H9 (cell line): ENCODE measurements at regions not wholly inside any gene's neighbourhood (a gene's known extent, or its start where the extent isn't known, plus 50 kb on each side); places are given as distances from the start of the nearest gene placed in this dataset.

Source experiments
- DNase-seq: peaks from one replicate; pipeline ENCODE4 v3.0.0-alpha.2; 2017
- H2AFZ ChIP-seq: one replicate; pipeline ENCODE4 v1.6.1; 2013; ENCODE audit warnings: mild to moderate bottlenecking, low read length, control low read depth, moderate library complexity
- H2AK5ac ChIP-seq: 2 replicates; pipeline ENCODE4 v1.6.1; 2013; ENCODE audit warnings: low read length, control low read depth, mixed read lengths; ENCODE audit not compliant: insufficient read length
- H2BK120ac ChIP-seq: one replicate; pipeline ENCODE4 v1.6.1; 2013; ENCODE audit warnings: low read depth, mild to moderate bottlenecking, low read length, control low read depth, inconsistent platforms; ENCODE audit not compliant: poor library complexity, severe bottlenecking
- H2BK12ac ChIP-seq: 2 replicates; pipeline ENCODE4 v1.6.1; 2013; ENCODE audit warnings: low read length, control low read depth, mixed read lengths, low read depth; ENCODE audit not compliant: insufficient read length
- H2BK15ac ChIP-seq: 2 replicates; pipeline ENCODE4 v1.6.1; 2013; ENCODE audit warnings: low read depth, low read length, control low read depth
- H2BK20ac ChIP-seq: one replicate; pipeline ENCODE4 v1.6.1; 2013; ENCODE audit warnings: low read depth, mild to moderate bottlenecking, low read length, control low read depth, inconsistent platforms; ENCODE audit not compliant: poor library complexity, severe bottlenecking
- H2BK5ac ChIP-seq: 2 replicates; pipeline ENCODE4 v1.6.1; 2013; ENCODE audit warnings: low read length, control low read depth, mixed read lengths; ENCODE audit not compliant: insufficient read length
- H3K14ac ChIP-seq: 2 replicates; pipeline ENCODE4 v1.6.1; 2013; ENCODE audit warnings: low read length, control low read depth; ENCODE audit not compliant: insufficient read depth
- H3K18ac ChIP-seq: 2 replicates; pipeline ENCODE4 v1.6.1; 2013; ENCODE audit warnings: low read depth, mild to moderate bottlenecking, mixed read lengths, low read length, control low read depth; ENCODE audit not compliant: insufficient read length
- H3K23ac ChIP-seq: 2 replicates; pipeline ENCODE4 v1.6.1; 2013; ENCODE audit warnings: low read length, control low read depth, mixed read lengths, low read depth; ENCODE audit not compliant: insufficient read length
- H3K23me2 ChIP-seq: 2 replicates; pipeline ENCODE4 v1.6.1; 2013; ENCODE audit warnings: low read depth, mild to moderate bottlenecking, mixed read lengths, low read length, control low read depth; ENCODE audit not compliant: insufficient read length, poor library complexity, severe bottlenecking
- H3K27ac ChIP-seq: 2 replicates; pipeline ENCODE4 v1.5.1; 2013; ENCODE audit warnings: low read length, control low read depth, mixed read lengths, low read depth; ENCODE audit not compliant: insufficient read length
- H3K27me3 ChIP-seq: 2 replicates; pipeline ENCODE4 v1.6.1; 2013; ENCODE audit warnings: low read length, control low read depth, inconsistent platforms; ENCODE audit not compliant: insufficient read depth
- H3K4ac ChIP-seq: 2 replicates; pipeline ENCODE4 v1.6.1; 2013; ENCODE audit warnings: low read depth, mild to moderate bottlenecking, control low read depth, inconsistent platforms, low read length, moderate library complexity
- H3K4me1 ChIP-seq: 2 replicates; pipeline ENCODE4 v1.6.1; 2013; ENCODE audit warnings: low read length, control low read depth, inconsistent platforms; ENCODE audit not compliant: insufficient read depth
- H3K4me2 ChIP-seq: 2 replicates; pipeline ENCODE4 v1.6.1; 2013; ENCODE audit warnings: low read length, control low read depth, mixed read lengths; ENCODE audit not compliant: insufficient read length, insufficient read depth
- H3K56ac ChIP-seq: 2 replicates; pipeline ENCODE4 v1.6.1; 2013; ENCODE audit warnings: low read depth, mild to moderate bottlenecking, mixed read lengths, low read length, control low read depth; ENCODE audit not compliant: insufficient read length
- H3K79me1 ChIP-seq: 2 replicates; pipeline ENCODE4 v1.6.1; 2013; ENCODE audit warnings: low read depth, mild to moderate bottlenecking, moderate library complexity, low read length, control low read depth, inconsistent platforms; ENCODE audit not compliant: insufficient read depth, poor library complexity, severe bottlenecking
- H3K79me2 ChIP-seq: 2 replicates; pipeline ENCODE4 v1.6.1; 2013; ENCODE audit warnings: low read length, control low read depth, inconsistent platforms; ENCODE audit not compliant: insufficient read depth
- H3K9ac ChIP-seq: 2 replicates; pipeline ENCODE4 v1.6.1; 2013; ENCODE audit warnings: low read length, control low read depth, mixed read lengths; ENCODE audit not compliant: insufficient read length; ENCODE audit errors: extremely low read depth
- H3K9me3 ChIP-seq: one replicate; pipeline ENCODE4 v1.6.1; 2013; ENCODE audit warnings: low read depth, low read length, inconsistent platforms; ENCODE audit not compliant: control insufficient read depth
- H3T11ph ChIP-seq: one replicate; pipeline ENCODE4 v1.6.1; 2013; ENCODE audit warnings: mild to moderate bottlenecking, low read length, control low read depth, inconsistent platforms
- H4K20me1 ChIP-seq: one replicate; pipeline ENCODE4 v1.6.1; 2013; ENCODE audit not compliant: control insufficient read depth, insufficient read length, insufficient read depth
- H4K5ac ChIP-seq: 2 replicates; pipeline ENCODE4 v1.6.1; 2013; ENCODE audit warnings: low read depth, mild to moderate bottlenecking, mixed read lengths, low read length, control low read depth; ENCODE audit not compliant: insufficient read length
- H4K8ac ChIP-seq: replicated peaks from 2 replicates; pipeline ENCODE4 v1.6.1; 2013; ENCODE audit warnings: low read length, control low read depth, mixed read lengths, low read depth; ENCODE audit not compliant: insufficient read length
- H4K91ac ChIP-seq: 2 replicates; pipeline ENCODE4 v1.6.1; 2013; ENCODE audit warnings: low read depth, mild to moderate bottlenecking, moderate library complexity, mixed read lengths, low read length, control low read depth; ENCODE audit not compliant: insufficient read length
- H3K27ac Mint-ChIP-seq, 3 experiments: 2 replicates in 2 of 3; 3 replicates in 1 of 3; pipeline ENCODE4 v1.8.0; 2020 to 2021; ENCODE audit warnings: mixed read lengths in 3 of 3, mild to moderate bottlenecking in 1 of 3, moderate library complexity in 1 of 3
- H3K27me3 Mint-ChIP-seq: 2 replicates; pipeline ENCODE4 v1.8.0; 2021; ENCODE audit warnings: low read depth, mild to moderate bottlenecking, moderate library complexity, mixed read lengths
- H3K36me3 Mint-ChIP-seq, 3 experiments: 2 replicates in 2 of 3; 3 replicates in 1 of 3; pipeline ENCODE4 v1.8.0; 2020 to 2021; ENCODE audit warnings: low read depth in 3 of 3, mixed read lengths in 3 of 3; ENCODE audit not compliant: insufficient read depth in 1 of 3
- H3K4me1 Mint-ChIP-seq, 2 experiments: 2 replicates each; pipeline ENCODE4 v1.8.0; 2020; ENCODE audit warnings: mixed read lengths in 2 of 2
- H3K4me3 Mint-ChIP-seq, 2 experiments: 2 replicates in 1 of 2; 3 replicates in 1 of 2; pipeline ENCODE4 v1.8.0; 2020 to 2021; ENCODE audit warnings: mild to moderate bottlenecking in 2 of 2, mixed read lengths in 2 of 2, moderate library complexity in 1 of 2
- H3K9me3 Mint-ChIP-seq, 2 experiments: 2 replicates in 1 of 2; 3 replicates in 1 of 2; pipeline ENCODE4 v1.8.0; 2020; ENCODE audit warnings: mild to moderate bottlenecking in 2 of 2, mixed read lengths in 2 of 2, moderate library complexity in 1 of 2
- WGBS: extraction: QIAGEN DNeasy Blood & Tissue Kit; methylation state at CpG from one replicate; pipeline ENCODE4 v1.1.7; 2013; ENCODE audit warnings: missing lambda C conversion rate, low lambda C conversion rate, mixed read lengths; ENCODE audit not compliant: insufficient read length; ENCODE audit errors: extremely low coverage; 5-methylcytosine and 5-hydroxymethylcytosine counted together
- TF ChIP-seq, protein P1 (sequence below): fragments of 200-600 bp; sonication (generic); conservative IDR thresholded peaks from 3 replicates; pipeline ENCODE4 v1.8.0; 2021; ENCODE audit warnings: antibody characterized with exemption, mild to moderate bottlenecking

DNA sequence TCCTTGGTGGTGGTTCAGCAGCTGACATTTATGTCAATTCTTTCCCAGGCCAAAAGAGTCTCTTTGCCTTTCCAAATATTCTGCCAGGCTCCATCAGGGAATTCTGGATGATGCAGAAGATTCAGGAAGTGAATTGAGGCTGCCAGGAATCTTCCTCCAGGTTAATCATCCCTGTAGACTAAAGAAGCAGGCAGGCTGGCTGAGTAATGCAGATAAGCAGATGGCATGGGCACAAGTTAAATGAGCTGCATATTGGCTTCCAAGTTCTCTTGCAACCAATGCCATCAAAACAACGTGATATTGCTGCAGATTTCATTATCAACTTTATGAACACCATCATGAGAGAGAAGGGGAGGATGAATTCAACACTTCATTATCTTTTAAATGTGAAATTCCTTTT lies 324.5 kb downstream of the KCNN2 start:
- Histone ChIP-seq H3K23me2 (no peaks in the 10 kb centered on the region), H3K27ac (no peak overlapping the region), H3K4me2 (no peak overlapping the region), H2BK20ac (no peak overlapping the region), H3K23ac (no peak overlapping the region), H4K20me1 (no peaks in the 10 kb centered on the region), H3K4me1 (no peaks in the 10 kb centered on the region), H3K56ac (no peak overlapping the region), H3T11ph (no peak overlapping the region), H3K4ac (no peak overlapping the region), H2BK5ac (no peak overlapping the region), H2AK5ac (no peak overlapping the region), H3K27me3 (no peaks in the 10 kb centered on the region), H3K9ac (no peak overlapping the region), H2BK12ac (no peak overlapping the region), H3K9me3 (no peaks in the 10 kb centered on the region), H4K91ac (no peak overlapping the region), H4K8ac (no peak overlapping the region), H3K79me1 (no peaks in the 10 kb centered on the region), H2BK15ac (no peak overlapping the region), H4K5ac (no peak overlapping the region), H3K79me2 (no peaks in the 10 kb centered on the region), H2AFZ (no peak overlapping the region), H3K18ac (no peak overlapping the region), H3K14ac (no peak overlapping the region), H2BK120ac (no peak overlapping the region)
- TF ChIP-seq, protein P1, sequence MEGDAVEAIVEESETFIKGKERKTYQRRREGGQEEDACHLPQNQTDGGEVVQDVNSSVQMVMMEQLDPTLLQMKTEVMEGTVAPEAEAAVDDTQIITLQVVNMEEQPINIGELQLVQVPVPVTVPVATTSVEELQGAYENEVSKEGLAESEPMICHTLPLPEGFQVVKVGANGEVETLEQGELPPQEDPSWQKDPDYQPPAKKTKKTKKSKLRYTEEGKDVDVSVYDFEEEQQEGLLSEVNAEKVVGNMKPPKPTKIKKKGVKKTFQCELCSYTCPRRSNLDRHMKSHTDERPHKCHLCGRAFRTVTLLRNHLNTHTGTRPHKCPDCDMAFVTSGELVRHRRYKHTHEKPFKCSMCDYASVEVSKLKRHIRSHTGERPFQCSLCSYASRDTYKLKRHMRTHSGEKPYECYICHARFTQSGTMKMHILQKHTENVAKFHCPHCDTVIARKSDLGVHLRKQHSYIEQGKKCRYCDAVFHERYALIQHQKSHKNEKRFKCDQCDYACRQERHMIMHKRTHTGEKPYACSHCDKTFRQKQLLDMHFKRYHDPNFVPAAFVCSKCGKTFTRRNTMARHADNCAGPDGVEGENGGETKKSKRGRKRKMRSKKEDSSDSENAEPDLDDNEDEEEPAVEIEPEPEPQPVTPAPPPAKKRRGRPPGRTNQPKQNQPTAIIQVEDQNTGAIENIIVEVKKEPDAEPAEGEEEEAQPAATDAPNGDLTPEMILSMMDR, result no peak
- Mint-ChIP-seq H3K4me1 (no peaks in the 10 kb centered on the region), H3K9me3 (no peaks in the 10 kb centered on the region), H3K27me3 (no peaks in the 10 kb centered on the region), H3K36me3 (no peaks in the 10 kb centered on the region), H3K27ac (no peak overlapping the region), H3K4me3 (no peak overlapping the region)
- no CpG with 5 or more reads among the region's 1 CpG for WGBS
- no peak for DNase-seq
